D721Med (cell line): ENCODE measurements at regions not wholly inside any gene's neighbourhood (a gene's known extent, or its start where the extent isn't known, plus 50 kb on each side); places are given as distances from the start of the nearest gene placed in this dataset.

ENCODE experiments used
- DNase-seq: peaks from one replicate; pipeline ENCODE4 v3.0.0; 2011; ENCODE audit warnings: low spot score; ENCODE audit not compliant: insufficient read length
- FAIRE-seq: peaks from 2 replicates; lab custom pipeline; 2011; peaks lifted over from hg19 to GRCh38; lab: Jason Lieb, UNC
- CTCF ChIP-seq: IDR thresholded peaks from 2 replicates; pipeline ENCODE4 v1.5.1; 2012; ENCODE audit warnings: mild to moderate bottlenecking, control low read depth; ENCODE audit not compliant: insufficient read depth; ENCODE audit errors: missing control alignments

GRCh38 chr1:91130256-91130985 is 108.6 kb upstream of the ZNF644 start:
- DNase-seq (no peak), FAIRE-seq (no peak)
- no peak for TF ChIP-seq CTCF

GRCh38 chr1:91129458-91129857 is 107.6 kb upstream of the ZNF644 start:
- TF ChIP-seq CTCF, result no peak
- no peak for DNase-seq
- no peak for FAIRE-seq

GRCh38 chr1:91129017-91129416 is 107.2 kb upstream of the ZNF644 start:
- DNase-seq (no peak), FAIRE-seq (no peak)
- no peak for TF ChIP-seq CTCF

GRCh38 chr1:91124989-91125417 is 103.2 kb upstream of the ZNF644 start:
- no peak for DNase-seq
- FAIRE-seq, result no peak
- TF ChIP-seq CTCF, result no peak

- no peak for TF ChIP-seq CTCF
- DNase-seq (no peak), FAIRE-seq (no peak)
Measured at GRCh38 chr1:91124290-91124985, 102.6 kb upstream of the ZNF644 start.

GRCh38 chr1:91123773-91124172 is 101.9 kb upstream of the ZNF644 start:
- no peak for TF ChIP-seq CTCF
- DNase-seq, result no peak
- no peak for FAIRE-seq

GRCh38 chr1:91123319-91123718 is 101.5 kb upstream of the ZNF644 start:
- DNase-seq (no peak), FAIRE-seq (no peak)
- no peak for TF ChIP-seq CTCF
